ENCODE measurements at regions not wholly inside any gene's neighbourhood (a gene's known extent, or its start where the extent isn't known, plus 50 kb on each side); places are given as distances from the start of the nearest gene placed in this dataset.

DNA sequence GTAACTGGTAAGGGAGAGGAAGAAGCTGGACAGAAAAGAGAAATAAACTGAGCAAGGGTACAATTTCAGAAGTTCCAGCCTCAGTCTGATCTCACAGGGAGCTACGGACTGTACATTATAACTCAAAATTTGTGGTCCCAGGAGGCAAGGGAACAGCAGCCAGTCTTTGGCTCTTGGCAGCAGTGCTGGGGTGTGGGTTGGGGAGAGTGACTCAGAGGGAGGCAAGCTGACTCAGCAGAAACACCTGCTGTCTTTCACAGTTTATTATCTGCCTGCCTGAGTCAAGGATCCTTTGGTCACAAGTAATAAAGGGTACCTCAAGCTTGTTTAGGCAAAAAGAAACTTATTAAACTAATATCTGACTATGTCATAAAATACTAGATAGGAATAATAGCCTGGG lies 73.5 kb upstream of the KIF2B start:
- Histone ChIP-seq H4K20me1 (ENCODE audit: insufficient read depth, low read length) (no peaks in the 10 kb centered on the region), H3K79me2 (ENCODE audit: insufficient read depth, low read length) (no peaks in the 10 kb centered on the region), H3K9me3 (ENCODE audit: low read length) (peaks cover 39% of the 10 kb centered on the region), H2AFZ (ENCODE audit: low read length) (no peak overlapping the region), H3K4me3 (replicated peaks in 1 of 3; ENCODE audit: insufficient read depth in 1 of 3, low read depth in 2 of 3, low read length in 3 of 3) (no peak overlapping the region), H3K9ac (ENCODE audit: insufficient read depth, low read depth, low read length) (no peak overlapping the region), H3K4me2 (ENCODE audit: low read depth, low read length) (no peak overlapping the region), H3K27ac (ENCODE audit: extremely low read length, insufficient read depth, low read length) (no peak overlapping the region), H3K36me3 (replicated peaks in 1 of 2; ENCODE audit: control insufficient read depth in 1 of 2, insufficient read depth in 2 of 2, low read length in 2 of 2) (no peaks in the 10 kb centered on the region), H3K4me1 (ENCODE audit: insufficient read depth, low read length) (no peaks in the 10 kb centered on the region), H3K27me3 (ENCODE audit: control insufficient read depth in 1 of 2, insufficient read depth in 2 of 2, low read length in 2 of 2) (no peaks in the 10 kb centered on the region)
- intact Hi-C loops (cut with micrococcal nuclease; ENCODE audit: unreplicated experiment), result no loop called here
- in situ Hi-C loops (cut with HindIII; ENCODE audit: extremely low pct_ligation_motif_present, low pct_unique_long_range_greater_than_20kb), result no loop called here
- no peak for ATAC-seq
- no peak for DNase-seq (ENCODE audit: low spot score)
- no peak for FAIRE-seq
- ChIA-PET POLR2A (no interaction called here), CTCF (ENCODE audit: low intra/inter-chr PET ratio, low total read pairs) (no interaction called here)
- TF ChIP-seq, protein P1, sequence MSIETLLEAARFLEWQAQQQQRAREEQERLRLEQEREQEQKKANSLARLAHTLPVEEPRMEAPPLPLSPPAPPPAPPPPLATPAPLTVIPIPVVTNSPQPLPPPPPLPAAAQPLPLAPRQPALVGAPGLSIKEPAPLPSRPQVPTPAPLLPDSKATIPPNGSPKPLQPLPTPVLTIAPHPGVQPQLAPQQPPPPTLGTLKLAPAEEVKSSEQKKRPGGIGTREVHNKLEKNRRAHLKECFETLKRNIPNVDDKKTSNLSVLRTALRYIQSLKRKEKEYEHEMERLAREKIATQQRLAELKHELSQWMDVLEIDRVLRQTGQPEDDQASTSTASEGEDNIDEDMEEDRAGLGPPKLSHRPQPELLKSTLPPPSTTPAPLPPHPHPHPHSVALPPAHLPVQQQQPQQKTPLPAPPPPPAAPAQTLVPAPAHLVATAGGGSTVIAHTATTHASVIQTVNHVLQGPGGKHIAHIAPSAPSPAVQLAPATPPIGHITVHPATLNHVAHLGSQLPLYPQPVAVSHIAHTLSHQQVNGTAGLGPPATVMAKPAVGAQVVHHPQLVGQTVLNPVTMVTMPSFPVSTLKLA (IDR thresholded peaks at IDR 0.05), result no peak
- TF ChIP-seq HMGA1 (CRISPR knock-in tag; conservative IDR thresholded peaks at IDR 0.05) (no peak), MAFK (conservative IDR thresholded peaks at IDR 0.05 in 1 of 2, IDR thresholded peaks at IDR 0.05 in 1 of 2; ENCODE audit: low read length in 2 of 2) (peak; percentile 96 to 98), ATAD3A (CRISPR knock-in tag; IDR thresholded peaks at IDR 0.05) (no peak), MAFF (IDR thresholded peaks at IDR 0.05; ENCODE audit: low read depth, low read length) (peak; percentile 96), ZNF20 (CRISPR knock-in tag; IDR thresholded peaks at IDR 0.05) (no peak), LCORL (IDR thresholded peaks at IDR 0.05) (no peak), LCORL (CRISPR knock-in tag; IDR thresholded peaks at IDR 0.05) (no peak), ZFYVE20 (CRISPR knock-in tag; IDR thresholded peaks at IDR 0.05; ENCODE audit: borderline replicate concordance, low read depth) (no peak), HNRNPK (IDR thresholded peaks at IDR 0.05; ENCODE audit: low read depth, low read length, poor library complexity, severe bottlenecking) (no peak)
- TF ChIP-seq, protein P2, sequence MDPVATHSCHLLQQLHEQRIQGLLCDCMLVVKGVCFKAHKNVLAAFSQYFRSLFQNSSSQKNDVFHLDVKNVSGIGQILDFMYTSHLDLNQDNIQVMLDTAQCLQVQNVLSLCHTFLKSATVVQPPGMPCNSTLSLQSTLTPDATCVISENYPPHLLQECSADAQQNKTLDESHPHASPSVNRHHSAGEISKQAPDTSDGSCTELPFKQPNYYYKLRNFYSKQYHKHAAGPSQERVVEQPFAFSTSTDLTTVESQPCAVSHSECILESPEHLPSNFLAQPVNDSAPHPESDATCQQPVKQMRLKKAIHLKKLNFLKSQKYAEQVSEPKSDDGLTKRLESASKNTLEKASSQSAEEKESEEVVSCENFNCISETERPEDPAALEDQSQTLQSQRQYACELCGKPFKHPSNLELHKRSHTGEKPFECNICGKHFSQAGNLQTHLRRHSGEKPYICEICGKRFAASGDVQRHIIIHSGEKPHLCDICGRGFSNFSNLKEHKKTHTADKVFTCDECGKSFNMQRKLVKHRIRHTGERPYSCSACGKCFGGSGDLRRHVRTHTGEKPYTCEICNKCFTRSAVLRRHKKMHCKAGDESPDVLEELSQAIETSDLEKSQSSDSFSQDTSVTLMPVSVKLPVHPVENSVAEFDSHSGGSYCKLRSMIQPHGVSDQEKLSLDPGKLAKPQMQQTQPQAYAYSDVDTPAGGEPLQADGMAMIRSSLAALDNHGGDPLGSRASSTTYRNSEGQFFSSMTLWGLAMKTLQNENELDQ (CRISPR knock-in tag; IDR thresholded peaks at IDR 0.05; ENCODE audit: borderline replicate concordance), result no peak
- TF ChIP-seq, protein P3, sequence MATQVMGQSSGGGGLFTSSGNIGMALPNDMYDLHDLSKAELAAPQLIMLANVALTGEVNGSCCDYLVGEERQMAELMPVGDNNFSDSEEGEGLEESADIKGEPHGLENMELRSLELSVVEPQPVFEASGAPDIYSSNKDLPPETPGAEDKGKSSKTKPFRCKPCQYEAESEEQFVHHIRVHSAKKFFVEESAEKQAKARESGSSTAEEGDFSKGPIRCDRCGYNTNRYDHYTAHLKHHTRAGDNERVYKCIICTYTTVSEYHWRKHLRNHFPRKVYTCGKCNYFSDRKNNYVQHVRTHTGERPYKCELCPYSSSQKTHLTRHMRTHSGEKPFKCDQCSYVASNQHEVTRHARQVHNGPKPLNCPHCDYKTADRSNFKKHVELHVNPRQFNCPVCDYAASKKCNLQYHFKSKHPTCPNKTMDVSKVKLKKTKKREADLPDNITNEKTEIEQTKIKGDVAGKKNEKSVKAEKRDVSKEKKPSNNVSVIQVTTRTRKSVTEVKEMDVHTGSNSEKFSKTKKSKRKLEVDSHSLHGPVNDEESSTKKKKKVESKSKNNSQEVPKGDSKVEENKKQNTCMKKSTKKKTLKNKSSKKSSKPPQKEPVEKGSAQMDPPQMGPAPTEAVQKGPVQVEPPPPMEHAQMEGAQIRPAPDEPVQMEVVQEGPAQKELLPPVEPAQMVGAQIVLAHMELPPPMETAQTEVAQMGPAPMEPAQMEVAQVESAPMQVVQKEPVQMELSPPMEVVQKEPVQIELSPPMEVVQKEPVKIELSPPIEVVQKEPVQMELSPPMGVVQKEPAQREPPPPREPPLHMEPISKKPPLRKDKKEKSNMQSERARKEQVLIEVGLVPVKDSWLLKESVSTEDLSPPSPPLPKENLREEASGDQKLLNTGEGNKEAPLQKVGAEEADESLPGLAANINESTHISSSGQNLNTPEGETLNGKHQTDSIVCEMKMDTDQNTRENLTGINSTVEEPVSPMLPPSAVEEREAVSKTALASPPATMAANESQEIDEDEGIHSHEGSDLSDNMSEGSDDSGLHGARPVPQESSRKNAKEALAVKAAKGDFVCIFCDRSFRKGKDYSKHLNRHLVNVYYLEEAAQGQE (IDR thresholded peaks at IDR 0.05; ENCODE audit: borderline replicate concordance in 1 of 2, low read depth in 1 of 2, low read length in 2 of 2), result no peak
- TF ChIP-seq, protein P4, sequence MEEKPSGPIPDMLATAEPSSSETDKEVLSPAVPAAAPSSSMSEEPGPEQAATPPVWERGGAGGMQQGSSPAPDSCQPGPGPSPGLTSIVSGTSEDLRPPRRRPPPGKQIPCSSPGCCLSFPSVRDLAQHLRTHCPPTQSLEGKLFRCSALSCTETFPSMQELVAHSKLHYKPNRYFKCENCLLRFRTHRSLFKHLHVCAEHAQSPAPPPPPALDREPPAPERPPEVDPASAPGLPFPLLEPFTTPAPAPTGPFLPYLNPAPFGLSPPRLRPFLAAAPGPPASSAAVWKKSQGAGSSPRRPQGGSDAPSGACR (CRISPR knock-in tag; IDR thresholded peaks at IDR 0.05), result no peak
- TF ChIP-seq, protein P5, sequence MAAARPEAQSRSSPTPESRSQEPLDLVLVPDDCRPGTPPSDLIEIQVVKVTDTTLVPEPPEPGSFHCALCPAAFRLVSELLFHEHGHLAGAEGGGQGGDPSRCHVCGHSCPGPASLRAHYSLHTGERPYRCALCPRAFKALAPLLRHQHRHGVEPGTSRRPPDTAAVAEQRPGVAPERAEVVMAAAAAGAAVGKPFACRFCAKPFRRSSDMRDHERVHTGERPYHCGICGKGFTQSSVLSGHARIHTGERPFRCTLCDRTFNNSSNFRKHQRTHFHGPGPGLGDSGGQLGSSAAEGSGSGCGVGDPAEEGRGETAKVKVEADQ (CRISPR knock-in tag; IDR thresholded peaks at IDR 0.05; ENCODE audit: borderline replicate concordance), result no peak
- BruUV-seq (replicated peaks), result no TSS peak
- WGBS (ENCODE audit: low lambda C conversion rate), result 0% methylated on average over 1 of the region's 1 CpG

Measured in HepG2 (cell line).